ENCODE measurements at regions not wholly inside any gene's neighbourhood (a gene's known extent, or its start where the extent isn't known, plus 50 kb on each side); places are given as distances from the start of the nearest gene placed in this dataset.

GRCh38 chr20:47862574-47863240 is 77.4 kb upstream of the SULF2 start:
- H3K27me3 ChIP-seq (ENCODE audit: control insufficient read depth, insufficient read depth, low read length): peaks cover 21% of the 10 kb centered on the region
- no peaks in the 10 kb centered on the region for H3K36me3 ChIP-seq (ENCODE audit: control insufficient read depth, insufficient read depth, low read length)
- no peak for DNase-seq (ENCODE audit: low read depth)
- H3K4me3 ChIP-seq (ENCODE audit: low read depth, low read length): no peak overlapping the region
- ChIA-PET CTCF (no interaction called here), POLR2A (no interaction called here)
- TF ChIP-seq CTCF (IDR thresholded peaks at IDR 0.05; ENCODE audit: insufficient read depth, low read depth, low read length): no peak

GRCh38 chr20:47861116-47861515 is 75.8 kb upstream of the SULF2 start:
- no peak for DNase-seq (ENCODE audit: low read depth)
- peaks cover 14% of the 10 kb centered on the region for H3K27me3 ChIP-seq (ENCODE audit: control insufficient read depth, insufficient read depth, low read length)
- no peak overlapping the region for H3K4me3 ChIP-seq (ENCODE audit: low read depth, low read length)
- no peaks in the 10 kb centered on the region for H3K36me3 ChIP-seq (ENCODE audit: control insufficient read depth, insufficient read depth, low read length)
- no peak for TF ChIP-seq CTCF (IDR thresholded peaks at IDR 0.05; ENCODE audit: insufficient read depth, low read depth, low read length)
- CTCF ChIA-PET: interaction anchor here (1.1 kb wide), 1 partner anchor 759 kb away, joined by 4 read pairs; no protein-coding TSS in a partner anchor
- POLR2A ChIA-PET: no interaction called here

- Histone ChIP-seq H3K4me3 (ENCODE audit: low read depth, low read length) (no peak overlapping the region), H3K36me3 (ENCODE audit: control insufficient read depth, insufficient read depth, low read length) (no peaks in the 10 kb centered on the region), H3K27me3 (ENCODE audit: control insufficient read depth, insufficient read depth, low read length) (peaks cover 6% of the 10 kb centered on the region)
- CTCF ChIA-PET: no interaction called here
- TF ChIP-seq CTCF (IDR thresholded peaks at IDR 0.05; ENCODE audit: insufficient read depth, low read depth, low read length): no peak
- DNase-seq (ENCODE audit: low read depth): no peak
- POLR2A ChIA-PET: no interaction called here
Measured at GRCh38 chr20:47860049-47860830, 75.0 kb upstream of the SULF2 start.

GRCh38 chr20:47859278-47859677 is 74.0 kb upstream of the SULF2 start:
- no peak for DNase-seq (ENCODE audit: low read depth)
- TF ChIP-seq CTCF (IDR thresholded peaks at IDR 0.05; ENCODE audit: insufficient read depth, low read depth, low read length): no peak
- CTCF ChIA-PET: no interaction called here
- no peaks in the 10 kb centered on the region for H3K36me3 ChIP-seq (ENCODE audit: control insufficient read depth, insufficient read depth, low read length)
- peaks cover 6% of the 10 kb centered on the region for H3K27me3 ChIP-seq (ENCODE audit: control insufficient read depth, insufficient read depth, low read length)
- H3K4me3 ChIP-seq (ENCODE audit: low read depth, low read length): no peak overlapping the region
- POLR2A ChIA-PET: no interaction called here

GRCh38 chr20:47857569-47858464 is 72.5 kb upstream of the SULF2 start:
- ChIA-PET POLR2A (no interaction called here), CTCF (no interaction called here)
- H3K27me3 ChIP-seq (ENCODE audit: control insufficient read depth, insufficient read depth, low read length): peaks cover 6% of the 10 kb centered on the region
- no peaks in the 10 kb centered on the region for H3K36me3 ChIP-seq (ENCODE audit: control insufficient read depth, insufficient read depth, low read length)
- no peak for DNase-seq (ENCODE audit: low read depth)
- H3K4me3 ChIP-seq (ENCODE audit: low read depth, low read length): no peak overlapping the region
- TF ChIP-seq CTCF (IDR thresholded peaks at IDR 0.05; ENCODE audit: insufficient read depth, low read depth, low read length): no peak
